Mesenchymal stem cell (in vitro differentiated cells and primary cell): ENCODE measurements at regions not wholly inside any gene's neighbourhood (a gene's known extent, or its start where the extent isn't known, plus 50 kb on each side); places are given as distances from the start of the nearest gene placed in this dataset.

Experiments
- DNase-seq: peaks from one replicate; pipeline ENCODE4 v3.0.0-alpha.2; 2013
- H2AFZ ChIP-seq: one replicate; pipeline ENCODE4 v1.6.1; 2013; ENCODE audit warnings: low read depth, mild to moderate bottlenecking, control low read depth, inconsistent platforms, low read length, moderate library complexity
- H2AK5ac ChIP-seq: 2 replicates; pipeline ENCODE4 v1.6.1; 2013; ENCODE audit warnings: low read length, moderate library complexity, mild to moderate bottlenecking, inconsistent platforms; ENCODE audit not compliant: severe bottlenecking
- H2BK120ac ChIP-seq: one replicate; pipeline ENCODE4 v1.6.1; 2013; ENCODE audit warnings: low read depth, mild to moderate bottlenecking, inconsistent platforms, low read length, moderate library complexity
- H2BK12ac ChIP-seq, 2 experiments: one replicate each; pipeline ENCODE4 v1.6.1; 2013; ENCODE audit warnings: inconsistent platforms in 2 of 2, low read length in 2 of 2, mild to moderate bottlenecking in 2 of 2, moderate library complexity in 2 of 2, control low read depth in 1 of 2
- H2BK15ac ChIP-seq: one replicate; pipeline ENCODE4 v1.6.1; 2013; ENCODE audit warnings: mild to moderate bottlenecking, low read depth, inconsistent platforms; ENCODE audit not compliant: poor library complexity, severe bottlenecking
- H2BK5ac ChIP-seq: 2 replicates; pipeline ENCODE4 v1.6.1; 2013; ENCODE audit warnings: low read depth, mild to moderate bottlenecking, low read length, control low read depth, inconsistent platforms; ENCODE audit not compliant: poor library complexity, severe bottlenecking
- H3K14ac ChIP-seq, 2 experiments: one replicate each; pipeline ENCODE4 v1.6.1; 2013; ENCODE audit warnings: inconsistent platforms in 2 of 2, low read length in 2 of 2, control low read depth in 1 of 2, mild to moderate bottlenecking in 1 of 2, moderate library complexity in 1 of 2
- H3K18ac ChIP-seq, 2 experiments: one replicate each; pipeline ENCODE4 v1.6.1; 2013; ENCODE audit warnings: inconsistent platforms in 2 of 2, low read length in 2 of 2, control low read depth in 1 of 2, low read depth in 1 of 2, mild to moderate bottlenecking in 1 of 2
- H3K23ac ChIP-seq, 2 experiments: one replicate each; pipeline ENCODE4 v1.6.1; 2013; ENCODE audit warnings: inconsistent platforms in 2 of 2, low read length in 2 of 2, mild to moderate bottlenecking in 2 of 2, moderate library complexity in 2 of 2, control low read depth in 1 of 2
- H3K27ac ChIP-seq: 2 replicates; pipeline ENCODE4 v1.5.1; 2013; ENCODE audit warnings: mild to moderate bottlenecking, moderate library complexity, low read length, control low read depth, inconsistent platforms; ENCODE audit not compliant: poor library complexity, severe bottlenecking
- H3K27me3 ChIP-seq, 2 experiments: 2 replicates each; pipeline versions ENCODE4 v1.6.1 to v1.7.0; 2013; ENCODE audit warnings: low read length in 2 of 2, mild to moderate bottlenecking in 2 of 2, moderate library complexity in 2 of 2, control low read depth in 1 of 2, inconsistent platforms in 1 of 2; ENCODE audit not compliant: control insufficient read depth in 1 of 2, insufficient read depth in 1 of 2
- H3K36me3 ChIP-seq, 2 experiments: 2 replicates each; pipeline versions ENCODE4 v1.6.1 to v1.7.0; 2013; ENCODE audit warnings: low read length in 2 of 2, control low read depth in 1 of 2, inconsistent platforms in 1 of 2, low read depth in 1 of 2, mild to moderate bottlenecking in 1 of 2; ENCODE audit not compliant: insufficient read depth in 2 of 2, control insufficient read depth in 1 of 2
- H3K4ac ChIP-seq, 2 experiments: one replicate each; pipeline ENCODE4 v1.6.1; 2013; ENCODE audit warnings: inconsistent platforms in 2 of 2, low read length in 2 of 2, mild to moderate bottlenecking in 2 of 2, moderate library complexity in 2 of 2, control low read depth in 1 of 2, low read depth in 1 of 2
- H3K4me1 ChIP-seq: 2 replicates; pipeline ENCODE4 v1.6.1; 2013; ENCODE audit warnings: low read depth, low read length, control low read depth; ENCODE audit not compliant: control insufficient read depth, insufficient read depth
- H3K4me2 ChIP-seq: 2 replicates; pipeline ENCODE4 v1.6.1; 2013; ENCODE audit warnings: low read length, mild to moderate bottlenecking, inconsistent platforms; ENCODE audit not compliant: poor library complexity, severe bottlenecking
- H3K4me3 ChIP-seq, 2 experiments: 2 replicates each; pipeline versions ENCODE4 v1.5.1 to v1.7.0; 2013; ENCODE audit warnings: low read length in 2 of 2, mild to moderate bottlenecking in 2 of 2, control low read depth in 1 of 2, low read depth in 1 of 2; ENCODE audit not compliant: insufficient read depth in 1 of 2
- H3K79me1 ChIP-seq: replicated peaks from 2 replicates; pipeline ENCODE4 v1.6.1; 2013; ENCODE audit warnings: mild to moderate bottlenecking, control low read depth, low read length, inconsistent platforms; ENCODE audit not compliant: poor library complexity, severe bottlenecking
- H3K9ac ChIP-seq: 2 replicates; pipeline ENCODE4 v1.7.0; 2013; ENCODE audit warnings: mild to moderate bottlenecking, low read length, moderate library complexity
- H3K9me3 ChIP-seq: 2 replicates; pipeline ENCODE4 v1.7.0; 2013; ENCODE audit warnings: mild to moderate bottlenecking, low read length; ENCODE audit not compliant: control insufficient read depth
- H4K8ac ChIP-seq: one replicate; pipeline ENCODE4 v1.6.1; 2013; ENCODE audit warnings: inconsistent platforms, mild to moderate bottlenecking, low read length, moderate library complexity
- H4K91ac ChIP-seq: one replicate; pipeline ENCODE4 v1.6.1; 2013; ENCODE audit warnings: mild to moderate bottlenecking, low read length, inconsistent platforms
- WGBS: methylation state at CpG from one replicate; pipeline ENCODE4 v1.1.7; 2013; ENCODE audit warnings: mixed read lengths; 5-methylcytosine and 5-hydroxymethylcytosine counted together

- no peak overlapping the region for H3K4me2 ChIP-seq
- no peaks in the 10 kb centered on the region for H3K79me1 ChIP-seq
- no peak overlapping the region for H2BK120ac ChIP-seq
- no peak overlapping the region for H3K14ac ChIP-seq
- 94% methylated on average over 1 of the region's 1 CpG for WGBS
- H2BK12ac ChIP-seq = no peak overlapping the region
- no peak overlapping the region for H2BK15ac ChIP-seq
- DNase-seq = no peak
- no peak overlapping the region for H3K23ac ChIP-seq
- H3K4me3 ChIP-seq = no peak overlapping the region
- H3K27ac ChIP-seq = no peak overlapping the region
- no peaks in the 10 kb centered on the region for H3K4me1 ChIP-seq
- H3K18ac ChIP-seq = no peak overlapping the region
- no peak overlapping the region for H4K8ac ChIP-seq
- no peak overlapping the region for H4K91ac ChIP-seq
- no peak overlapping the region for H2BK5ac ChIP-seq
- no peak overlapping the region for H3K4ac ChIP-seq
- peaks cover 6% of the 10 kb centered on the region for H3K9me3 ChIP-seq
- no peak overlapping the region for H2AFZ ChIP-seq
- H3K9ac ChIP-seq = no peak overlapping the region
- H3K27me3 ChIP-seq = no peaks in the 10 kb centered on the region
- no peak overlapping the region for H2AK5ac ChIP-seq
- no peaks in the 10 kb centered on the region for H3K36me3 ChIP-seq
These were observed 1137.0 kb upstream of the PHF14 start for GRCh38 chr7:9836671-9837070.

GRCh38 chr7:9842301-9842700 lies 1131.4 kb upstream of the PHF14 start:
- no peak overlapping the region for H4K8ac ChIP-seq
- no peak overlapping the region for H3K4ac ChIP-seq
- no peak overlapping the region for H2AK5ac ChIP-seq
- H3K4me3 ChIP-seq = no peak overlapping the region
- H2BK5ac ChIP-seq = no peak overlapping the region
- no peak overlapping the region for H2AFZ ChIP-seq
- H2BK12ac ChIP-seq = no peak overlapping the region
- no peaks in the 10 kb centered on the region for H3K27me3 ChIP-seq
- no peak for DNase-seq
- H4K91ac ChIP-seq = no peak overlapping the region
- no peak overlapping the region for H2BK120ac ChIP-seq
- no peak overlapping the region for H3K4me2 ChIP-seq
- no peaks in the 10 kb centered on the region for H3K36me3 ChIP-seq
- no peaks in the 10 kb centered on the region for H3K79me1 ChIP-seq
- no peaks in the 10 kb centered on the region for H3K4me1 ChIP-seq
- no peak overlapping the region for H2BK15ac ChIP-seq
- H3K9ac ChIP-seq = no peak overlapping the region
- 88% methylated on average over 1 of the region's 2 CpGs for WGBS
- no peak overlapping the region for H3K14ac ChIP-seq
- no peak overlapping the region for H3K18ac ChIP-seq
- H3K27ac ChIP-seq = no peak overlapping the region
- no peak overlapping the region for H3K23ac ChIP-seq
- H3K9me3 ChIP-seq = peaks cover 17% of the 10 kb centered on the region

GRCh38 chr7:9846902-9847301 lies 1126.8 kb upstream of the PHF14 start:
- Histone ChIP-seq H3K36me3 (no peaks in the 10 kb centered on the region), H3K4me3 (no peak overlapping the region), H3K27me3 (no peaks in the 10 kb centered on the region), H3K9ac (no peak overlapping the region), H2BK5ac (no peak overlapping the region), H2AK5ac (no peak overlapping the region), H3K27ac (no peak overlapping the region), H3K18ac (no peak overlapping the region), H3K4me2 (no peak overlapping the region), H2BK15ac (no peak overlapping the region), H3K14ac (no peak overlapping the region), H4K8ac (no peak overlapping the region), H2BK120ac (no peak overlapping the region), H3K79me1 (no peaks in the 10 kb centered on the region), H2AFZ (no peak overlapping the region), H4K91ac (no peak overlapping the region), H3K4ac (no peak overlapping the region), H3K9me3 (peaks cover 10% of the 10 kb centered on the region), H2BK12ac (no peak overlapping the region), H3K23ac (no peak overlapping the region), H3K4me1 (no peaks in the 10 kb centered on the region)
- DNase-seq = no peak
- no CpG with 5 or more reads among the region's 3 CpGs for WGBS

- Histone ChIP-seq H2BK120ac (no peak overlapping the region), H3K18ac (no peak overlapping the region), H3K79me1 (no peaks in the 10 kb centered on the region), H3K23ac (no peak overlapping the region), H2BK15ac (no peak overlapping the region), H3K27ac (no peak overlapping the region), H3K4me3 (no peak overlapping the region), H3K4ac (no peak overlapping the region), H3K27me3 (no peaks in the 10 kb centered on the region), H3K9ac (no peak overlapping the region), H2BK12ac (no peak overlapping the region), H3K14ac (no peak overlapping the region), H2BK5ac (no peak overlapping the region), H4K91ac (no peak overlapping the region), H4K8ac (no peak overlapping the region), H2AK5ac (no peak overlapping the region), H3K4me2 (no peak overlapping the region), H2AFZ (no peak overlapping the region), H3K9me3 (peaks cover 12% of the 10 kb centered on the region), H3K4me1 (no peaks in the 10 kb centered on the region), H3K36me3 (no peaks in the 10 kb centered on the region)
- DNase-seq = no peak
- 88% methylated on average over 1 of the region's 2 CpGs for WGBS
These were observed 1119.1 kb upstream of the PHF14 start for GRCh38 chr7:9854605-9855004.
